GM12891 (cell line): ENCODE measurements at regions not wholly inside any gene's neighbourhood (a gene's known extent, or its start where the extent isn't known, plus 50 kb on each side); places are given as distances from the start of the nearest gene placed in this dataset.

Experiments
- PAX5 ChIP-seq: IDR thresholded peaks from 2 replicates; pipeline ENCODE4 v1.6.1; 2011; ENCODE audit warnings: low read length, moderate library complexity, mild to moderate bottlenecking; ENCODE audit not compliant: insufficient read depth, severe bottlenecking
- POLR2A ChIP-seq: IDR thresholded peaks from 2 replicates; pipeline ENCODE4 v1.6.1; 2011; ENCODE audit warnings: low read depth, low read length, control low read depth
- POLR2AphosphoS5 ChIP-seq: IDR thresholded peaks from 2 replicates; pipeline ENCODE4 v1.6.1; 2011; ENCODE audit warnings: low read depth, low read length, control low read depth
- TAF1 ChIP-seq: IDR thresholded peaks from 2 replicates; pipeline ENCODE4 v1.6.1; 2011; ENCODE audit warnings: low read depth, low read length, control low read depth

GRCh38 chr5:4420681-4421080 lies 719.4 kb upstream of the ADAMTS16 start:
- TF ChIP-seq POLR2AphosphoS5 (no peak), POLR2A (no peak), TAF1 (no peak), PAX5 (no peak)
